Kidney epithelial cell (primary cell): ENCODE measurements at regions not wholly inside any gene's neighbourhood (a gene's known extent, or its start where the extent isn't known, plus 50 kb on each side); places are given as distances from the start of the nearest gene placed in this dataset.

Experiments
- DNase-seq: peaks from one replicate; pipeline ENCODE4 v3.0.0-alpha.2; 2010; ENCODE audit warnings: low read depth
- H3K27me3 ChIP-seq: 2 replicates; pipeline ENCODE4 v1.6.0; 2011; ENCODE audit warnings: low read length; ENCODE audit not compliant: control insufficient read depth, insufficient read depth
- H3K36me3 ChIP-seq: 2 replicates; pipeline ENCODE4 v1.5.1; 2011; ENCODE audit warnings: low read length; ENCODE audit not compliant: control insufficient read depth, insufficient read depth
- H3K4me3 ChIP-seq: 2 replicates; pipeline ENCODE4 v1.5.1; 2011; ENCODE audit warnings: low read depth, mild to moderate bottlenecking, control low read depth, low read length
- CTCF ChIP-seq: IDR thresholded peaks from 2 replicates; pipeline ENCODE4 v1.5.1; 2011; ENCODE audit warnings: mild to moderate bottlenecking, moderate library complexity, low read length, control low read depth, inconsistent platforms; ENCODE audit not compliant: insufficient read depth, poor library complexity, severe bottlenecking

- H3K4me3 ChIP-seq = no peak overlapping the region
- H3K27me3 ChIP-seq = peaks cover 6% of the 10 kb centered on the region
- no peak for DNase-seq
- TF ChIP-seq CTCF = no peak
- no peaks in the 10 kb centered on the region for H3K36me3 ChIP-seq
Measured at GRCh38 chr1:36537991-36538390, 55.3 kb upstream of the CSF3R start.

GRCh38 chr1:36537190-36537768 lies 54.6 kb upstream of the CSF3R start:
- TF ChIP-seq CTCF = no peak
- Histone ChIP-seq H3K4me3 (no peak overlapping the region), H3K27me3 (peaks cover 2% of the 10 kb centered on the region), H3K36me3 (no peaks in the 10 kb centered on the region)
- no peak for DNase-seq

- peaks cover 2% of the 10 kb centered on the region for H3K27me3 ChIP-seq
- H3K36me3 ChIP-seq = no peaks in the 10 kb centered on the region
- TF ChIP-seq CTCF = no peak
- no peak for DNase-seq
- no peak overlapping the region for H3K4me3 ChIP-seq
Measured at GRCh38 chr1:36536727-36537126, 54.0 kb upstream of the CSF3R start.

GRCh38 chr1:36534711-36535412 lies 52.1 kb upstream of the CSF3R start:
- Histone ChIP-seq H3K36me3 (no peaks in the 10 kb centered on the region), H3K4me3 (no peak overlapping the region), H3K27me3 (peaks cover under 1% of the 10 kb centered on the region)
- DNase-seq = no peak
- no peak for TF ChIP-seq CTCF

- TF ChIP-seq CTCF = no peak
- no peaks in the 10 kb centered on the region for H3K36me3 ChIP-seq
- no peaks in the 10 kb centered on the region for H3K27me3 ChIP-seq
- DNase-seq = no peak
- no peak overlapping the region for H3K4me3 ChIP-seq
Measured at GRCh38 chr1:36533897-36534296, 51.2 kb upstream of the CSF3R start.

GRCh38 chr1:36532810-36533401 lies 50.2 kb upstream of the CSF3R start:
- H3K4me3 ChIP-seq = no peak overlapping the region
- no peaks in the 10 kb centered on the region for H3K36me3 ChIP-seq
- no peaks in the 10 kb centered on the region for H3K27me3 ChIP-seq
- TF ChIP-seq CTCF = no peak
- DNase-seq = no peak
